ENCODE measurements at regions not wholly inside any gene's neighbourhood (a gene's known extent, or its start where the extent isn't known, plus 50 kb on each side); places are given as distances from the start of the nearest gene placed in this dataset.

DNA sequence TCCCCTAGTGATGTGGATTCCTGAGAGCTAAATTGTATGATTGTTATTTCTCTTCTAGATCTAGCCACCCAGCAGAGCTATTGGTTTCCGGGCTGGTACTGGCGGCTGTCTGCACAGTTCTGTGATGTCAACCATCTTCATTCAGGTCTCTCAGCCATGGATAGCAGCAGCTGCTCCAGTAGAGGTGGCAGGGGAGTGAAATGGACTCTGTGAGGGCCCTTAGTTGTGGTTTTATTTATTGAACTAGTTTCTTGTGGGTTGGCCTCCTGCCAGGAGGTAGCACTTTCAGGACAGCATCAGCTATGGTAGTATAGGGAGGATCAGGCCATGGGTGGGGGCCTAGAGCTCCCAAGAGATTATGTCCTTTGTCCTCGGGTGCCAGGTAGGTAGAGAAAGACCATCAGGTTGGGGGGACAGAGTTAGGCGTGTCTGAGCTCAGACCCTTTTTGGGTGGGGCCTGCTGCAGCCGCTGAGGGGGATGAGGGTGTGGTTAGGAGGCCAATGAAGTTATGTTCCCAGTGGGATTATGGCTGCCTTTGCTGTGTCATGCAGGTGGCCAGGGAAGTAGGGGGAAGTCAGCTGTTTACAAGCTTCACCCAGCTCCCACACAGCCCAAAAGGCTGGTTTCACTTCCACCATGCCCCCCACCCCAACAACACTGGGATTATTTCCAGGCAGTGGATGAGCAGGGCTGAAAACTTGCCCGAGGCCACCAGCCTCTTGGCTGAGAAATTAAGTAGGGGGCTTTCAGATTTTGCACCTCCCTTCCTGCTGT lies 55.1 kb upstream of the RGS4 start:
- peak; percentile 49 for DNase-seq (ENCODE audit: low read depth)

DNA sequence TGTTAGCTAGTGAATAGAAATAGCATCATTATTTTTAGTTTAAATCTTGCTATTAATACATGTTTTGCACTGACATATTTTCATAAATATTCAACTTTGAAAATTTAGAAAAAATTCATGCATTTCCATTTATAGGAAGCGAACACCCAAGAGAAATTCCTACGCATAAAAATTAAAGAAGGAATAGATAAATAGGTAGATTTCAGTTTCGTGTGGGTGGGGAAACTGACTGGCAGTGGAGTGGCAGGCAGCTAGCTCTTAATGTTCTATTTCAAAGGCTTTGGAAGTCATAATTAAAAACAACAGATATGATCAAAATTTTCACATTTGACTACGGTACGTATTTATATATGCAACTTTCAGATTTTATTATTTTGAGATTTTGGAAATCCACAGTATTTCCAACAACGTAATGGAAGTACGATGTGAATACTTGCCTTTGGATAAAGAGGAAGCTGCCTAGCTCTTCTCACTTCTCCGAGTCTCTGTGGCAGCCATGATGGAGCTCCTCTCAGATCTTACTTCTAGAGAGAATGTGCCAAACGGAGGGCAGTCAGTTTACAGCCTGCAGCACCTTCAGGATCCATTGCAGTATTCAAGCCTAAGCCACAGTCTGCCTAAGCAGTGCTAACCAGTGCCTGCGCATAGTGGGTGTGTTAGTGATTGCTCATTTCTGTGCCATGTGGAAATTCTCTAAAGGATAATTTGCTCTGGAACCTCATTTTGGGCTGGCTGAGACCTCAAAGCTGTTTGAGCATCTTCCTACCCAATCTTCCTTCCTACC lies 62.9 kb upstream of the RGS4 start:
- no peak for DNase-seq (ENCODE audit: low read depth)

DNA sequence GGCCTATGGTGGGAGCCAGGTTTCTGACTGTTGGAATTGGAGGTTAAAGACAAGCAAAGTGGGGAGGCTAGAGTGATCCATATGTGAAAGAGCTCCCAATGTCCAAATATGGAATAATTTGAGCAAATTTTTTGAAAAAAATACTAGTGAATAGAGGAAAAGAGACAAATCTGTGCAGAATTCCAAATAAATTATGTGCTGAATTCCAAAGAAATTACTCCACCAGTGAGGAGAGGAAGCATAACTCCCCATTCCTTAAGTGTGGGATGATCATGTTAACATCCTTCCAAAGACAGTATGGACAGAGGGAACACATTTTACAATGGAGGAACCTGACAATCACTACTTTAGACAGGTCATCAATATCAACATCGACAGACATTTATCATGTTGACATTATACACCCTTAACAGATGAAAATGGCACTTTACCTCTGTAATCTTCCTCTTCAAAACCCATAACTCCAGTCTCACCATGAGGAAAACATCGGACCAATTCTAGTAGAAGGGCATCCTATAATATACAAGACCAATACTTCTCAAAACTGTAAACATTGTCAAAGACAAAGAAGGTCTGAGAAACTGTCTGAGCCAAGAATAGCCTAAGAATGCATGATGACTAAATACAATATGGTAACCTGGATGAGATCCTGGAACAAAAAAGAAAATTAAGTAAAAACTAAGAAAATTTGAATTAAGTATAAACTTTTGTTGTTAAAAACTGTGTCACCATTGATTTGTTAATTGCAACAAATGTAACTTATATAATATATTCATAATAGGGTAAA lies 71.5 kb upstream of the RGS4 start:
- peak; percentile 16 for DNase-seq (ENCODE audit: low read depth)

DNA sequence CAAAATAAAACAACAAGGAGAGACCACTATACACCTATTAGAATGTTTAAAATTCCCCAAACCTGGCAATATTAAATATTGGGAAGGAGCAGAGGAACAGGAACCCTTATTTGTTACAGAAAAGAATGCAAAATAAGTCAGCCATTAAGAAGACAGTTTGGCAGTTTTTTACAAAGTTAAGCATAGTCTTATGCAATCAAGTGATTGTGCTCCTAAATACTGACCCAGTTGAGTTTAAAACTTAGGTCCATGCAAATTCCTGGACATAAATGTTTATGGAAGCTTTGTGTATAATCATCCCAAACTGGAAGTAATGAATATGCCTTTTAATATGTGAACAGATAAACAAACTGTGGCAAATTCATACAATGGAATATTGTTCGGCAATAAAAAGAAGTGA lies 72.9 kb upstream of the RGS4 start:
- no peak for DNase-seq (ENCODE audit: low read depth)

GRCh38 chr1:162994921-162995320 lies 74.2 kb upstream of the RGS4 start:
- no peak for DNase-seq (ENCODE audit: low read depth)

GRCh38 chr1:162993846-162994245 lies 75.3 kb upstream of the RGS4 start:
- no peak for DNase-seq (ENCODE audit: low read depth)

GRCh38 chr1:162992945-162993344 lies 76.2 kb upstream of the RGS4 start:
- peak; percentile 33 for DNase-seq (ENCODE audit: low read depth)

GRCh38 chr1:162991444-162991843 lies 77.7 kb upstream of the RGS4 start:
- no peak for DNase-seq (ENCODE audit: low read depth)

DNA sequence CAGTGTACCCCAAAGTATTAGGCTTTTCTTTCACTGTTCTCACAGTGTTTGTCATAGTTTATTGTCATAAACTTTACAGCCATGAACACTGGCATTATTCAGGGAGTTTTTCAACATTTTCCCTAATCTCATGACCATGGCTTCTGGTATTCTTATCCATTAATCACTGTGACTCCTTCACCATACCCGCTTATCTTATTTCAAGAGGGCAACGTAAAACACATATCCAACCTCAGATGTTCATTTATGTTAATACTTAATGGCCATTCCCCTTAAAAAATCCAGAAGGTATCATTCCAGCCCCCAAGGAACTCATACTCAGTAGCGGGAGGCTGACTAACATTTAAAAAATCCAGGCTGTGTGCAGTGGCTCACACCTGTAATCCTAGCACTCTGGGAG lies 78.5 kb upstream of the RGS4 start:
- no peak for DNase-seq (ENCODE audit: low read depth)

DNA sequence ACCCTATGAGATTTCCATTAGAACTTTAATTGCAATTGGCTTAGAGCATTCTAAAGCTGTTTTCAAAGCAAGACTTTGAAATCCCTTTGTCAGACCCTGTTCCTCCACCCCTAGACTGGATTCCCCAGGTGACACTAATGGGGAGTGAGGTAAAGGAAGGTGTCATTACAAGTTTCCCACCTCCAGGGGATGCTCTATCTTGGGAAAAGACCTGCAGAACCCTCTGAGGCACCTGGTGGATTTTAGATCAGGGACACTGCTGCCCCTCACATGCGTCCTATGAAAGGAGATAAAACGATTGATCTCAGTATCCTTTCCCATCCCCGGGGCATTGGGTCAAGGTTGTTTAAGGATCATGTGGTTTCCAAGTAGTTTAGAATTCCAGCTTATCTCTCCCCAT lies 80.3 kb upstream of the RGS4 start:
- no peak for DNase-seq (ENCODE audit: low read depth)

DNA sequence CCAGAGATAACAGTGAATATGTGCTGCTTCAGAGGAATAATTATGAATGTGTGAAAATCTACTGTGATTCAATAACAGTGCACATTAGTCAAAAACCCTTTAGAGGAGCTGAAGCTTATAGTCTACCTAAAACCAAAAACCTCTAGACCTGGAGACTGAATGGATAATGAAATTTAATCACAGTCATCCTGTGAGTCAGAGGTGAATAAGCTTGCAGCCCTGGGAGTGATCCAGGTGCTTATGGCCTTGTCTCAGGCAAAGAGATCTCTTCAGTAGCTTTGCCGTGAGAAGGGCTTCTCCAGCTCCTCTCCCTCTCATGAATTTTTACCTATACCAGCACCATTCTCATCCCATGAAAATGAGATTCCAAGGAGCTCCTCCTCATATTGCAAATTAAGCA lies 81.3 kb upstream of the RGS4 start:
- DNase-seq (ENCODE audit: low read depth) = peak; percentile 93

DNA sequence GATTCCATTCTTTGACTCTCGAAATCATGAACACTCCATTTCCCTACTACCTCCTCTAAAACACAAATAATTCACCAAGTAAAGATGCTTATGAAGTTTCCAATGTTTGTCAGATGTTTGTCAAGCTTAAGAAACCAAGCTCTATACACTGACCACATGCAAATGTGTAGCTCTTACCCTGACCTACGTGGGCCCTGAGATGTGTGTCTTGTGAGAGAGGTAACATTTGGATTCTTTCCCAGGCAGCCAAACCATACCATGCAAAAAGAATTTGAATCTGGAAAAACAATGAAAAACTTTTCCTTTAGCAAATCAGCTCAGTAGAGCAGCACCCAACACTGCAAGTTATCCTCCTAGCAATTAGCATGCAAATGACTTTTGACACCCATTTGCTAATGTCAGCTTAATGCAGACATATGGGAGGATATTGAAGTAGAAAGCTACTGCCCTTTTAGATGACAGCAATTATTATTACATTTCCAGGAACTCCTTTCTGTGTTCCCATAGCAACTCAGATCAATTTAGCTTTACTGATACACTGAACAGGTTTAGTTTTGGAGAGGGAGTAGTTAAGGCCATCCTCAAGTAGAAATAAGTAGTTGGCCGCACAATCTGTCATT lies 83.2 kb upstream of the RGS4 start:
- DNase-seq (ENCODE audit: low read depth) = no peak

DNA sequence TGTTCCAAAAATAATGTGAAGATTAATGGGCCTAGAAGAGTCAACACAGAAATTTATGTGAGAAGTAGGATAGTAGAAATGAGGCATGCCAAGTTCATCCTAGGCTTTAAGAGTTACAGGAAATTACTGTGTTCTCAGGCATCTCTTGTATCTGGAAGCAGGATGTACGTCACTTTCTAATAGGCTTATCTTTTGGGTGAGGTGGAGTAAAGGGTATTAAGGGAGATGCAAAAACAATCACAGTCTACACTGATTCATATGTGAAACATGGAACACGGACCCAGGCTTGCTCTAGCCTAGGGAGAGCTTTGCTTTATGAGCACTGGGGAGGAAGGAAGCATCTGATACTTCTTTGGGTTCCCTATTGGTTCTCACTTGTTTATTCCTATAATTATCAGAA lies 84.5 kb upstream of the RGS4 start:
- DNase-seq (ENCODE audit: low read depth) = peak; percentile 91

DNA sequence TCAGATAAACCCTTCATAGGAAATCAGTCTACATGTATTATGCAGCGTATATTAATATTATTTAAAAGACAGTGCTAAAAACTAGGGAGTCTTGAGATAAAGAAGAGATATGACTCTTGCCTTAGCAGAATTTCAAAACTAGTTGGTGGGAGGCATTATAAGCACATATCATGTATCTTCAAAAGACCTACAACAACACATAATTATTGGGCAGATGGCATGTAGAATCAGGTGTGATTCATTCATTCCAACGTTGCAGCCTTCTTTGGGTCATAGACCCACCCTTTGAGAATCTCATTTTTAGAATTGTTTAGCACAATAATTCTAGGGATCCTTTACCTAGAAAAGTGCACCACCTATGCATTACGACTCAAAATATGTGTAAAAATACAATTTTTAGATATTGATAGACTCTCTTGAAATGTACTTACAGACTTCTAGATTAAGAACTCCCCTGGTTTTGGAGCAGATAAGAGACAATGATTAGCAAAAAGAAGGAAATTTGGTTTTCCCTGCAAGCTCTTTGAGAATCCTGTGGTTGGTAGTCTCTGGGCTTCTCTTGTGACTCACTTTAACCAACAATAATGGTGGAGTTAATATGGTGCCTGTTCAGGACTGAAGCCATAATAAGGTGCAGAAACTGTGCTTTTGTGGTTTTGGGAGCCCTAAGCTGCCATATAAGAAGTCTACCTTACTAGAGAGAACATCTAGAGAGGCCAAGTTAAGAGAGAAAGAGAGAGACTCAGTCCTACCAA lies 85.3 kb upstream of the RGS4 start:
- DNase-seq (ENCODE audit: low read depth) = peak; percentile 58

GRCh38 chr1:162982364-162982763 lies 86.8 kb upstream of the RGS4 start:
- no peak for DNase-seq (ENCODE audit: low read depth)

GRCh38 chr1:162977944-162978568 lies 91.1 kb upstream of the RGS4 start:
- DNase-seq (ENCODE audit: low read depth) = no peak

- DNase-seq (ENCODE audit: low read depth) = peak; percentile 33
Observed at GRCh38 chr1:162976628-162977027, 92.5 kb upstream of the RGS4 start.

- DNase-seq (ENCODE audit: low read depth) = no peak
Observed at GRCh38 chr1:162974810-162975209, 94.4 kb upstream of the RGS4 start.

DNA sequence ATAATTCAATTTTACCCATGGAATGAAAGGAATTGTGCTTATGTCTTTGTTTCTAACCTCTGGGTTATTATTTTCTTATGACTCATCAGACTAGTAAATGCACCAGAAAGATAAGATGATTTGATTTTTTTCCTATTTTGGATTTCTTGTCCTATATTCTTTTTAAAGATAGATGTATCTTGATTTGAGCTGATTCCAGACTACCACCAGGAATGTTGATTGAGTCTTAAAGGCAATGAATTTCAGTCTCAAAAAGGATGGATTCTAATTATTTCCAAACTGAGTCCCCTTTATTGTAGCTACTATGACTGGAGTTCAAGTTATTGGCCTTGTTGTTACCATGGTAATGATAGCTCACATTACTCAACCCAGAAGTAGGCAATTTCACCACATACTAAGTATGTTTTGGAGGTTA lies 95.8 kb upstream of the RGS4 start:
- peak; percentile 71 for DNase-seq (ENCODE audit: low read depth)

- DNase-seq (ENCODE audit: low read depth) = no peak
Observed at GRCh38 chr1:162972773-162973172, 96.4 kb upstream of the RGS4 start.
